ENCODE measurements at regions not wholly inside any gene's neighbourhood (a gene's known extent, or its start where the extent isn't known, plus 50 kb on each side); places are given as distances from the start of the nearest gene placed in this dataset.

GRCh38 chr12:102539651-102540553 lies 59.5 kb upstream of the IGF1 start:
- DNase-seq (ENCODE audit: extremely low read depth, low read depth) = peak; percentile 41
- TF ChIP-seq CTCF (IDR thresholded peaks at IDR 0.05; ENCODE audit: low read depth, low read length) = no peak; the same call in 1 of the 2 replicates

DNA sequence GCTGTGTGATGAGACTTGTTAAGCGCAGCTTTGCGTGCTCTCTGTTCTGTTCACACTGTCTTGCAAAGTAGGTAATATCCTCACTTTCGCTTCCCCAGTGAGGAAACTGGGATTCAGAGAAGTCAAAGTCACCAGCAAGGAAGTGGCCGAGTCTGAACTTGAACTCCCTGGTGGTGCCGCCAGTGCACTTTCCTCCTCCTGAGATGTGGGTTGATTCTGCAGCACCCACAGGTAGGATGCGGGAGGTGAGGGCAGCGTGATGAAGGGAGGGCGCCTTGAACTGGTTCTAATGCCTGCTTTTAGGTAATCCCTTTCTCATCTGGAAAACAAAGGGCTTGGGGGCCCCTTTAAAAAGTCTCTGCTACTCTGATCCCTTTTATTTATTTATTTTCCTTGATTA lies 54.9 kb upstream of the IGF1 start:
- no peak for DNase-seq (ENCODE audit: extremely low read depth, low read depth)
- no peak for TF ChIP-seq CTCF (IDR thresholded peaks at IDR 0.05; ENCODE audit: low read depth, low read length)

GRCh38 chr12:102534899-102535298 lies 54.5 kb upstream of the IGF1 start:
- DNase-seq (ENCODE audit: extremely low read depth, low read depth) = no peak
- no peak for TF ChIP-seq CTCF (IDR thresholded peaks at IDR 0.05; ENCODE audit: low read depth, low read length)

DNA sequence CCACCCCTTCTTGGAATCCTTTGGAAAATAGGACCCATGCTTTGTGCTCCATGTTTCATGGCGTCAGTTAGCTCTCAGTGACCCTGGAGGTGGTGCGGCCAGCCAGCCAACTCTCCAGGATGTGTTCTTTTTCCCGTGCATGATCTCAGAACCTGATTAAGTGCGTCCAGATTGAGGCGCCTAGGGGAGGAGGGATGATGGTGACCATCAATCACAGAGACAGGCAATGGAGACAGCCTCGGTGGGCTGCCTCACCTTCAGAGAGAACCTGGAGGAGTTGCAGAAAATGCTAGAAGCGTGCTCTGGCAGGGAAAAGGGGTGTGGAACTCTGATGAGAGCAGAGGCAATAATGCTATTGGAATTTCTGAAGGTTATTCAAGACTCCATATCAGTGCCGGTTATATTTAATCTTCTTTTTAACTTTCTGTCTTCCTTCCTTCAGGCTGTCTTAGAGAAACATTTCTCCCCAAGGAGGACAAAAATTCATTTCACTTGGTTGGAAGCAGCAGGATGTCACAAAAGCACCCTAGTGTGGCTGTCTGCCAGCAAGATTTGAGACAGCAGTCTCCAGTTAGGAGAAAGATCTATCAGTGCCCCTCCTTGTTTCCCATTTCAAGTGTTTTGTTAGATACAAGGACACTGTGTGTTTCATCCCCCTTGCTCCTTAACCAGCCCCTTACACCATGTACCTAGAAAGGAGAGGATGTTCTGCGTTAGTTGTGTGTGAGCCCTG lies 53.3 kb upstream of the IGF1 start:
- no peak for TF ChIP-seq CTCF (IDR thresholded peaks at IDR 0.05; ENCODE audit: low read depth, low read length)
- DNase-seq (ENCODE audit: extremely low read depth, low read depth) = no peak
